Adrenal gland (tissue), 5 donors: ENCODE measurements at regions not wholly inside any gene's neighbourhood (a gene's known extent, or its start where the extent isn't known, plus 50 kb on each side); places are given as distances from the start of the nearest gene placed in this dataset.
"Not testable (repeated sequence)": the region's sequence is repeated elsewhere in the genome, so short reads cannot be mapped to it uniquely, and the experiment has no call there.

ENCODE experiments used
- CTCF ChIP-seq, 6 experiments: fragments of 450-650 bp in 4 of 6; fragments of 200-600 bp in 2 of 6; sonication (generic) in 1 of 6; IDR thresholded peaks; 1 replicate in 5 of 6; 2 replicates in 1 of 6; pipeline versions ENCODE4 v1.5.1 to v1.8.0; 2016 to 2021; ENCODE audit warnings: antibody characterized with exemption in 6 of 6, mild to moderate bottlenecking in 2 of 6, moderate library complexity in 1 of 6
- POLR2A ChIP-seq, 2 donors: fragments of 450-650 bp; IDR thresholded peaks; one replicate each; pipeline ENCODE4 v1.6.1; 2017; ENCODE audit warnings: antibody characterized with exemption in 2 of 2, mild to moderate bottlenecking in 2 of 2, moderate library complexity in 1 of 2
- donor health status: DM: no; HTN: no; CAD: no.

GRCh38 chr7:66489065-66489464 is 139.6 kb upstream of the KCTD7 start:
- TF ChIP-seq CTCF, POLR2A (IDR thresholded peaks at IDR 0.05): not testable (repeated sequence)
